ENCODE measurements at regions not wholly inside any gene's neighbourhood (a gene's known extent, or its start where the extent isn't known, plus 50 kb on each side); places are given as distances from the start of the nearest gene placed in this dataset.
"Not testable (repeated sequence)": the region's sequence is repeated elsewhere in the genome, so short reads cannot be mapped to it uniquely, and the experiment has no call there.

DNA sequence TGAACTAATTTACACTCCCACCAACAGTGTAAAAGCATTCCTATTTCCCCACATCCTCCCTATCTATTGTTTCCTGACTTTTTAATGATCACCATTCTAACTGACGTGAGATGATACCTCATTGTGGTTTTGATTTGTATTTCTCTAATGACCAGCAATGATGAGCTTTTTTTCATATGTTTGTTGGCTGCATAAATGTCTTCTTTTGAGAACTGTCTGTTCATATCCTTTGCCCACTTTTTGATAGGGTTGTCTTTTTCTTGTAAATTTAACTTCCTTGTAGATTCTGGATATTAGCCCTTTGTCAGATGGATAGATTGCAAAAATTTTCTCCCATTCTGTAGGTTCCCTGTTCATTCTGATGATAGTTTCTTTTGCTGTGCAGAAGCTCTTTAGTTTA lies 251.3 kb downstream of the PTGER3 start:
- TF ChIP-seq POLR2AphosphoS5, POLR2A, EP300 (IDR thresholded peaks at IDR 0.05): not testable (repeated sequence)
- TF ChIP-seq, protein P1, sequence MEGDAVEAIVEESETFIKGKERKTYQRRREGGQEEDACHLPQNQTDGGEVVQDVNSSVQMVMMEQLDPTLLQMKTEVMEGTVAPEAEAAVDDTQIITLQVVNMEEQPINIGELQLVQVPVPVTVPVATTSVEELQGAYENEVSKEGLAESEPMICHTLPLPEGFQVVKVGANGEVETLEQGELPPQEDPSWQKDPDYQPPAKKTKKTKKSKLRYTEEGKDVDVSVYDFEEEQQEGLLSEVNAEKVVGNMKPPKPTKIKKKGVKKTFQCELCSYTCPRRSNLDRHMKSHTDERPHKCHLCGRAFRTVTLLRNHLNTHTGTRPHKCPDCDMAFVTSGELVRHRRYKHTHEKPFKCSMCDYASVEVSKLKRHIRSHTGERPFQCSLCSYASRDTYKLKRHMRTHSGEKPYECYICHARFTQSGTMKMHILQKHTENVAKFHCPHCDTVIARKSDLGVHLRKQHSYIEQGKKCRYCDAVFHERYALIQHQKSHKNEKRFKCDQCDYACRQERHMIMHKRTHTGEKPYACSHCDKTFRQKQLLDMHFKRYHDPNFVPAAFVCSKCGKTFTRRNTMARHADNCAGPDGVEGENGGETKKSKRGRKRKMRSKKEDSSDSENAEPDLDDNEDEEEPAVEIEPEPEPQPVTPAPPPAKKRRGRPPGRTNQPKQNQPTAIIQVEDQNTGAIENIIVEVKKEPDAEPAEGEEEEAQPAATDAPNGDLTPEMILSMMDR (IDR thresholded peaks at IDR 0.05) = not testable (repeated sequence)

Data from sigmoid colon (tissue), 4 donors.